HAP-1 (cell line): ENCODE measurements at regions not wholly inside any gene's neighbourhood (a gene's known extent, or its start where the extent isn't known, plus 50 kb on each side); places are given as distances from the start of the nearest gene placed in this dataset.
"Not testable (repeated sequence)": the region's sequence is repeated elsewhere in the genome, so short reads cannot be mapped to it uniquely, and the experiment has no call there.

Experiments
- DNase-seq, 2 experiments: peaks; one replicate each; pipeline ENCODE4 v3.0.0-alpha.2; 2016 to 2020; ENCODE audit warnings: low spot score in 2 of 2
- H3K27me3 ChIP-seq: fragments of 250-450 bp; sonication (Bioruptor Pico); 2 replicates; pipeline ENCODE4 v1.5.1; 2020; ENCODE audit warnings: low read depth, mild to moderate bottlenecking, moderate library complexity
- H3K36me3 ChIP-seq: fragments of 250-450 bp; sonication (Bioruptor Pico); replicated peaks from 2 replicates; pipeline ENCODE4 v1.5.1; 2020; ENCODE audit warnings: mild to moderate bottlenecking
- H3K4me1 ChIP-seq: fragments of 250-450 bp; sonication (Bioruptor Pico); 2 replicates; pipeline ENCODE4 v1.5.1; 2020; ENCODE audit warnings: mild to moderate bottlenecking
- H3K4me3 ChIP-seq: fragments of 250-450 bp; sonication (Bioruptor Pico); 2 replicates; pipeline ENCODE4 v1.5.1; 2020; ENCODE audit warnings: mild to moderate bottlenecking, moderate library complexity
- H3K9me3 ChIP-seq: fragments of 250-450 bp; sonication (Bioruptor Pico); 2 replicates; pipeline ENCODE4 v1.5.1; 2020; ENCODE audit warnings: mild to moderate bottlenecking, moderate library complexity
- in situ Hi-C: fragments of 300-500 bp; cut with MboI; formaldehyde crosslinking; loops from 3 replicates; pipeline ENCODE4 v1.14.3; 2020; ENCODE audit warnings: low sequenced_read_pairs, inconsistent platforms, mixed read lengths

GRCh38 chr2:35461406-35461805 is 894.2 kb upstream of the CRIM1 start:
- Histone ChIP-seq H3K9me3 (no peaks in the 10 kb centered on the region), H3K4me1 (no peaks in the 10 kb centered on the region), H3K36me3 (no peaks in the 10 kb centered on the region), H3K4me3 (no peak overlapping the region), H3K27me3 (no peaks in the 10 kb centered on the region)
- in situ Hi-C loops, result no loop called here
- no peak for DNase-seq

GRCh38 chr2:35454966-35455638 is 900.5 kb upstream of the CRIM1 start:
- no peaks in the 10 kb centered on the region for H3K9me3 ChIP-seq
- H3K36me3 ChIP-seq, result no peaks in the 10 kb centered on the region
- peak in 1 of 2 experiments; percentile 24 for DNase-seq
- H3K4me3 ChIP-seq, result no peak overlapping the region
- in situ Hi-C loops, result no loop called here
- no peaks in the 10 kb centered on the region for H3K4me1 ChIP-seq
- no peaks in the 10 kb centered on the region for H3K27me3 ChIP-seq

- no peaks in the 10 kb centered on the region for H3K36me3 ChIP-seq
- H3K9me3 ChIP-seq, result no peaks in the 10 kb centered on the region
- in situ Hi-C loops, result no loop called here
- no peaks in the 10 kb centered on the region for H3K4me1 ChIP-seq
- H3K4me3 ChIP-seq, result no peak overlapping the region
- no peak for DNase-seq
- H3K27me3 ChIP-seq, result no peaks in the 10 kb centered on the region
These were observed 907.8 kb upstream of the CRIM1 start for GRCh38 chr2:35447821-35448220.

- DNase-seq, result no peak
- in situ Hi-C loops, result no loop called here
- no peaks in the 10 kb centered on the region for H3K4me1 ChIP-seq
- H3K9me3 ChIP-seq, result no peaks in the 10 kb centered on the region
- H3K36me3 ChIP-seq, result no peaks in the 10 kb centered on the region
- no peaks in the 10 kb centered on the region for H3K27me3 ChIP-seq
- no peak overlapping the region for H3K4me3 ChIP-seq
These were observed 908.4 kb upstream of the CRIM1 start for GRCh38 chr2:35447215-35447614.

GRCh38 chr2:35443087-35443486 is 912.5 kb upstream of the CRIM1 start:
- DNase-seq, result no peak
- H3K9me3 ChIP-seq, result no peaks in the 10 kb centered on the region
- in situ Hi-C loops, result no loop called here
- no peaks in the 10 kb centered on the region for H3K4me1 ChIP-seq
- H3K36me3 ChIP-seq, result no peaks in the 10 kb centered on the region
- H3K27me3 ChIP-seq, result no peaks in the 10 kb centered on the region
- H3K4me3 ChIP-seq, result no peak overlapping the region

GRCh38 chr2:35441575-35441974 is 914.0 kb upstream of the CRIM1 start:
- H3K9me3 ChIP-seq, H3K4me3 ChIP-seq, H3K36me3 ChIP-seq, in situ Hi-C loops, H3K4me1 ChIP-seq, DNase-seq, H3K27me3 ChIP-seq: not testable (repeated sequence)

GRCh38 chr2:35440308-35440707 is 915.3 kb upstream of the CRIM1 start:
- H3K27me3 ChIP-seq, in situ Hi-C loops, H3K4me1 ChIP-seq, H3K36me3 ChIP-seq, H3K4me3 ChIP-seq, H3K9me3 ChIP-seq, DNase-seq: not testable (repeated sequence)

GRCh38 chr2:35436893-35437292 is 918.7 kb upstream of the CRIM1 start:
- H3K9me3 ChIP-seq, H3K4me3 ChIP-seq, in situ Hi-C loops, H3K4me1 ChIP-seq, H3K27me3 ChIP-seq, H3K36me3 ChIP-seq, DNase-seq: not testable (repeated sequence)

GRCh38 chr2:35428548-35428947 is 927.0 kb upstream of the CRIM1 start:
- Histone ChIP-seq H3K27me3 (no peaks in the 10 kb centered on the region), H3K36me3 (no peaks in the 10 kb centered on the region), H3K4me1 (no peaks in the 10 kb centered on the region), H3K4me3 (no peak overlapping the region), H3K9me3 (no peaks in the 10 kb centered on the region)
- DNase-seq, result peak; percentile 29 to 76
- in situ Hi-C loops, result no loop called here

- Histone ChIP-seq H3K36me3 (no peaks in the 10 kb centered on the region), H3K4me3 (no peak overlapping the region), H3K9me3 (no peaks in the 10 kb centered on the region), H3K27me3 (no peaks in the 10 kb centered on the region), H3K4me1 (no peaks in the 10 kb centered on the region)
- in situ Hi-C loops, result loop anchor here (25.0 kb wide), 1 partner anchor 1759 kb away; no protein-coding TSS in a partner anchor
- no peak for DNase-seq
These were observed 934.1 kb upstream of the CRIM1 start for GRCh38 chr2:35421485-35421884.

- no peak for DNase-seq
- Histone ChIP-seq H3K4me1 (no peaks in the 10 kb centered on the region), H3K36me3 (no peaks in the 10 kb centered on the region), H3K27me3 (no peaks in the 10 kb centered on the region), H3K9me3 (no peaks in the 10 kb centered on the region), H3K4me3 (no peak overlapping the region)
- in situ Hi-C loops, result loop anchor here (25.0 kb wide), 1 partner anchor 1755 kb away; no protein-coding TSS in a partner anchor
These were observed 938.3 kb upstream of the CRIM1 start for GRCh38 chr2:35417293-35417692.

- no peak for DNase-seq
- no peaks in the 10 kb centered on the region for H3K27me3 ChIP-seq
- H3K36me3 ChIP-seq, result no peaks in the 10 kb centered on the region
- no peaks in the 10 kb centered on the region for H3K9me3 ChIP-seq
- no peak overlapping the region for H3K4me3 ChIP-seq
- no peaks in the 10 kb centered on the region for H3K4me1 ChIP-seq
- in situ Hi-C loops, result loop anchor here (25.0 kb wide), 1 partner anchor 1754 kb away; no protein-coding TSS in a partner anchor
These were observed 939.0 kb upstream of the CRIM1 start for GRCh38 chr2:35416391-35417140.

- in situ Hi-C loops, result loop anchor here (25.0 kb wide), 1 partner anchor 1754 kb away; no protein-coding TSS in a partner anchor
- no peaks in the 10 kb centered on the region for H3K36me3 ChIP-seq
- no peaks in the 10 kb centered on the region for H3K4me1 ChIP-seq
- H3K9me3 ChIP-seq, result no peaks in the 10 kb centered on the region
- no peak for DNase-seq
- no peaks in the 10 kb centered on the region for H3K27me3 ChIP-seq
- H3K4me3 ChIP-seq, result no peak overlapping the region
These were observed 939.6 kb upstream of the CRIM1 start for GRCh38 chr2:35415942-35416341.

GRCh38 chr2:35415282-35415681 is 940.3 kb upstream of the CRIM1 start:
- H3K36me3 ChIP-seq, result no peaks in the 10 kb centered on the region
- in situ Hi-C loops, result loop anchor here (25.0 kb wide), 1 partner anchor 1753 kb away; no protein-coding TSS in a partner anchor
- no peak for DNase-seq
- H3K9me3 ChIP-seq, result no peaks in the 10 kb centered on the region
- H3K27me3 ChIP-seq, result no peaks in the 10 kb centered on the region
- H3K4me3 ChIP-seq, result no peak overlapping the region
- no peaks in the 10 kb centered on the region for H3K4me1 ChIP-seq
